H1 (cell line): ENCODE measurements at regions not wholly inside any gene's neighbourhood (a gene's known extent, or its start where the extent isn't known, plus 50 kb on each side); places are given as distances from the start of the nearest gene placed in this dataset.

Experiments
- CTCF ChIA-PET: fragments of 300-600 bp; sonication (Branson Sonifier 250); formaldehyde crosslinking; loops from one replicate; lab custom pipeline; 2021; ENCODE audit not compliant: partially characterized antibody; lab: Charles Lee
- POLR2A ChIA-PET: fragments of 300-600 bp; sonication (Branson Sonifier 250); formaldehyde crosslinking; loops from one replicate; lab custom pipeline; 2021; ENCODE audit warnings: inconsistent platforms; ENCODE audit not compliant: partially characterized antibody; lab: Charles Lee
- DNase-seq, 2 experiments: peaks; one replicate each; pipeline versions ENCODE4 v3.0.0 to v3.0.0-alpha.2; 2010 to 2022; ENCODE audit warnings: low spot score in 2 of 2, low read depth in 1 of 2, mixed read lengths in 1 of 2
- FAIRE-seq: peaks from 2 replicates; lab custom pipeline; 2011; peaks lifted over from hg19 to GRCh38; lab: Jason Lieb, UNC
- H2AFZ ChIP-seq: 2 replicates; pipeline ENCODE4 v1.8.1; 2012; ENCODE audit warnings: low read length, inconsistent platforms
- H2AK5ac ChIP-seq: 2 replicates; pipeline ENCODE4 v1.6.1; 2013; ENCODE audit warnings: low read depth, low read length
- H2BK120ac ChIP-seq: replicated peaks from 2 replicates; pipeline ENCODE3; 2013; ENCODE audit warnings: low read depth, low read length, inconsistent platforms
- H2BK12ac ChIP-seq: 2 replicates; pipeline ENCODE4 v1.6.1; 2013; ENCODE audit warnings: low read depth, low read length
- H2BK15ac ChIP-seq: 2 replicates; pipeline ENCODE4 v1.6.1; 2013; ENCODE audit warnings: low read length
- H2BK20ac ChIP-seq: 2 replicates; pipeline ENCODE4 v1.6.1; 2013; ENCODE audit warnings: low read length
- H2BK5ac ChIP-seq: 2 replicates; pipeline ENCODE4 v1.6.1; 2013; ENCODE audit warnings: low read depth, low read length
- H3K14ac ChIP-seq: 2 replicates; pipeline ENCODE4 v1.6.1; 2013; ENCODE audit warnings: inconsistent platforms; ENCODE audit not compliant: insufficient read length
- H3K18ac ChIP-seq: 2 replicates; pipeline ENCODE4 v1.6.1; 2013; ENCODE audit warnings: low read length; ENCODE audit errors: extremely low read depth
- H3K23ac ChIP-seq: 2 replicates; pipeline ENCODE4 v1.6.1; 2013; ENCODE audit warnings: inconsistent platforms; ENCODE audit not compliant: insufficient read length
- H3K23me2 ChIP-seq: 2 replicates; pipeline ENCODE4 v1.6.1; 2013; ENCODE audit warnings: low read depth, low read length
- H3K27ac ChIP-seq: 2 replicates; pipeline ENCODE4 v1.6.1; 2011; ENCODE audit warnings: low read depth, low read length, inconsistent platforms
- H3K27me3 ChIP-seq, 4 experiments: replicated peaks in 1 of 4; 1 replicate in 1 of 4; 2 replicates in 3 of 4; pipeline versions ENCODE4 v1.6.1 to v1.8.1; 2011 to 2013; ENCODE audit warnings: low read length in 3 of 4, mild to moderate bottlenecking in 3 of 4, inconsistent platforms in 2 of 4, mixed read lengths in 2 of 4, moderate library complexity in 1 of 4; ENCODE audit not compliant: control insufficient read depth in 3 of 4, insufficient read depth in 3 of 4; ENCODE audit errors: extremely low read depth in 1 of 4
- H3K36me3 ChIP-seq, 4 experiments: 2 replicates each; pipeline versions ENCODE4 v1.6.1 to v1.8.1; 2011 to 2013; ENCODE audit warnings: mild to moderate bottlenecking in 4 of 4, low read length in 3 of 4, moderate library complexity in 2 of 4, control low read depth in 1 of 4, inconsistent platforms in 1 of 4; ENCODE audit not compliant: insufficient read depth in 4 of 4, control insufficient read depth in 2 of 4
- H3K4ac ChIP-seq: replicated peaks from 2 replicates; pipeline ENCODE3; 2013; ENCODE audit warnings: low read length, low read depth, mixed read lengths, inconsistent platforms; ENCODE audit not compliant: insufficient read length
- H3K4me1 ChIP-seq, 4 experiments: replicated peaks in 1 of 4; 1 replicate in 1 of 4; 2 replicates in 3 of 4; pipeline versions ENCODE4 v1.6.1 to v1.8.1; 2011 to 2013; ENCODE audit warnings: low read length in 3 of 4, inconsistent platforms in 2 of 4, mixed read lengths in 1 of 4; ENCODE audit not compliant: insufficient read depth in 4 of 4, control insufficient read depth in 3 of 4
- H3K4me2 ChIP-seq, 2 experiments: 2 replicates each; pipeline versions ENCODE4 v1.6.1 to v1.8.1; 2011 to 2013; ENCODE audit warnings: low read depth in 2 of 2, low read length in 2 of 2, control low read depth in 1 of 2, inconsistent platforms in 1 of 2, mild to moderate bottlenecking in 1 of 2; ENCODE audit not compliant: insufficient read depth in 1 of 2
- H3K4me3 ChIP-seq, 4 experiments: fragments of 200-600, 300-600 bp in 1 of 4; sonication (generic), shearing (Covaris generic), sonication (Bioruptor Twin) in 1 of 4; 2 replicates each; pipeline versions ENCODE4 v1.5.1 to v1.8.1; 2011 to 2016; ENCODE audit warnings: low read length in 4 of 4, low read depth in 3 of 4, control low read depth in 2 of 4, inconsistent platforms in 2 of 4, mild to moderate bottlenecking in 2 of 4, mixed read lengths in 1 of 4, moderate library complexity in 1 of 4; ENCODE audit not compliant: insufficient read depth in 2 of 4; ENCODE audit errors: extremely low read depth in 1 of 4
- H3K56ac ChIP-seq: replicated peaks from 2 replicates; pipeline ENCODE3; 2013; ENCODE audit warnings: low read depth, mild to moderate bottlenecking, mixed read lengths, low read length, inconsistent platforms; ENCODE audit not compliant: insufficient read length
- H3K79me1 ChIP-seq: 2 replicates; pipeline ENCODE4 v1.6.1; 2013; ENCODE audit warnings: low read depth, low read length, control low read depth
- H3K79me2 ChIP-seq, 2 experiments: 2 replicates each; pipeline versions ENCODE4 v1.6.1 to v1.8.1; 2012 to 2013; ENCODE audit warnings: low read length in 2 of 2, mild to moderate bottlenecking in 2 of 2, inconsistent platforms in 1 of 2; ENCODE audit not compliant: insufficient read depth in 2 of 2, control insufficient read depth in 1 of 2
- H3K9ac ChIP-seq, 4 experiments: replicated peaks in 1 of 4; 1 replicate in 1 of 4; 2 replicates in 3 of 4; pipeline versions ENCODE4 v1.6.1 to v1.8.1; 2011 to 2013; ENCODE audit warnings: low read depth in 3 of 4, low read length in 3 of 4, control low read depth in 2 of 4, mild to moderate bottlenecking in 2 of 4, moderate library complexity in 2 of 4, inconsistent platforms in 1 of 4; ENCODE audit errors: extremely low read depth in 1 of 4
- H3K9me3 ChIP-seq, 2 experiments: 2 replicates each; pipeline versions ENCODE4 v1.6.1 to v1.8.1; 2012 to 2013; ENCODE audit warnings: mild to moderate bottlenecking in 2 of 2, moderate library complexity in 2 of 2, control low read depth in 1 of 2, inconsistent platforms in 1 of 2, low read depth in 1 of 2, low read length in 1 of 2, mixed read lengths in 1 of 2; ENCODE audit not compliant: insufficient read depth in 2 of 2
- H4K20me1 ChIP-seq, 2 experiments: replicated peaks in 1 of 2; 2 replicates each; pipeline versions ENCODE3 to v1.8.1; 2011 to 2013; ENCODE audit warnings: inconsistent platforms in 2 of 2, low read length in 2 of 2, mild to moderate bottlenecking in 1 of 2; ENCODE audit not compliant: insufficient read depth in 2 of 2, control insufficient read depth in 1 of 2
- H4K5ac ChIP-seq: 2 replicates; pipeline ENCODE4 v1.6.1; 2013; ENCODE audit warnings: low read length, low read depth, mixed read lengths, inconsistent platforms; ENCODE audit not compliant: insufficient read length
- H4K8ac ChIP-seq: 2 replicates; pipeline ENCODE4 v1.8.0; 2013; ENCODE audit warnings: mild to moderate bottlenecking, moderate library complexity, low read length, inconsistent platforms; ENCODE audit not compliant: insufficient read depth; ENCODE audit errors: extremely low read depth
- H4K91ac ChIP-seq: replicated peaks from 2 replicates; pipeline ENCODE3; 2013; ENCODE audit warnings: low read length, mixed read lengths, inconsistent platforms; ENCODE audit not compliant: insufficient read length
- EZH2 ChIP-seq: fragments of 200-600 bp; sonication (generic); IDR thresholded peaks from 2 replicates; pipeline ENCODE4 v1.7.1; 2012; ENCODE audit warnings: low read depth, mild to moderate bottlenecking, moderate library complexity, low read length, inconsistent platforms; ENCODE audit not compliant: severe bottlenecking
- KDM5A ChIP-seq: fragments of 200-600 bp; IDR thresholded peaks from 2 replicates; pipeline ENCODE4 v1.7.1; 2012; ENCODE audit warnings: mild to moderate bottlenecking, low read length, inconsistent platforms, mixed read lengths
- RBBP5 ChIP-seq: IDR thresholded peaks from 2 replicates; pipeline ENCODE4 v1.7.1; 2012; ENCODE audit warnings: low read depth, mild to moderate bottlenecking, inconsistent platforms, low read length, moderate library complexity, borderline replicate concordance
- SAP30 ChIP-seq: fragments of 300-600 bp; sonication (generic); IDR thresholded peaks from 2 replicates; pipeline ENCODE4 v1.7.1; 2012; ENCODE audit warnings: low read length, moderate library complexity, mild to moderate bottlenecking, inconsistent platforms; ENCODE audit not compliant: insufficient read depth, insufficient replicate concordance
- TAF7 ChIP-seq: optimal IDR thresholded peaks from 2 replicates; pipeline ENCODE3; 2011; ENCODE audit warnings: low read depth, mild to moderate bottlenecking, inconsistent platforms, low read length, moderate library complexity, borderline replicate concordance
- TBP ChIP-seq: IDR thresholded peaks from 2 replicates; pipeline ENCODE4 v1.6.1; 2011; ENCODE audit warnings: low read depth, low read length, improper control_type of control experiment
- WGBS, 2 experiments: shearing (Covaris generic) in 1 of 2; methylation state at CpG; one replicate each; pipeline versions ENCODE4 v1.1.6 to v1.1.7; 2013 to 2015; ENCODE audit warnings: low lambda C conversion rate in 2 of 2, mixed read lengths in 2 of 2, inconsistent platforms in 1 of 2, low coverage in 1 of 2, missing lambda C conversion rate in 1 of 2; ENCODE audit not compliant: insufficient replicate concordance in 2 of 2, insufficient coverage in 1 of 2, insufficient read length in 1 of 2; ENCODE audit errors: extremely low coverage in 1 of 2, missing lambda C conversion rate in 1 of 2; 5-methylcytosine and 5-hydroxymethylcytosine counted together
- TF ChIP-seq, protein P1 (sequence below): IDR thresholded peaks from 2 replicates; pipeline ENCODE4 v1.6.1; 2012; ENCODE audit warnings: low read length, inconsistent platforms

DNA sequence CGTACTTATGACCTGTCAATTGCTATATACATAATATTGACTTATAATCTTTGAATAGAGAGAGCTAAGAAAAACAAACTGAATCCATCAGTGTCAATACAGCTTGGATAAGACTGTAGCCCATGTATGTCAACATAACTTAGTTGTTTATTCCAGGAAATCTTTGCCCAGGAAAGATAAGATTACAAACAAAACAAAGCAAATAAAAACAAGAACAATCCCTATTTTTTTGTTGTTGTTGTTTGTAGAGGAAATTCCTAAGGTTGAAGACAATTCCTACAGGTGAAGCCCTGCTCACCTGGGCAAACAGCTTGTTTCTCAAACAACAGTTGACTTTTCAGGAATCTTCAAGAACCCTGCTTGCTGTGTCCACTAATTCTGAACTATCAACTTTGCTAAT lies 76.0 kb downstream of the HYCC1 start:
- Histone ChIP-seq H2BK120ac (no peak overlapping the region), H3K4me3 (no peak overlapping the region), H3K56ac (no peak overlapping the region), H3K14ac (peak overlapping the region; percentile 91), H2BK20ac (no peak overlapping the region), H2AFZ (no peak overlapping the region), H3K27me3 (no peaks in the 10 kb centered on the region), H3K9ac (no peak overlapping the region), H2BK15ac (no peak overlapping the region), H3K4me2 (no peak overlapping the region), H2AK5ac (no peak overlapping the region), H3K79me2 (no peaks in the 10 kb centered on the region), H4K8ac (no peak overlapping the region), H3K36me3 (peaks cover 0 to 3% (median 0%) of the 10 kb centered on the region in 4 experiments; a peak in 2 of 8 replicates), H3K23ac (peak overlapping the region; percentile 34), H3K4me1 (peaks cover 0 to 7% (median 3%) of the 10 kb centered on the region in 4 experiments; a peak in 3 of 7 replicates), H4K20me1 (no peaks in the 10 kb centered on the region), H3K27ac (no peak overlapping the region), H3K79me1 (no peaks in the 10 kb centered on the region), H4K91ac (no peak overlapping the region), H2BK12ac (no peak overlapping the region), H3K9me3 (no peaks in the 10 kb centered on the region), H3K18ac (no peak overlapping the region), H2BK5ac (no peak overlapping the region), H4K5ac (no peak overlapping the region), H3K4ac (no peak overlapping the region), H3K23me2 (no peaks in the 10 kb centered on the region)
- no peak for DNase-seq
- FAIRE-seq: peak; percentile 24
- ChIA-PET POLR2A (interaction anchor here (0.8 to 1.3 kb wide), 3 partner anchors 38 to 71 kb away, joined by 3 read pairs; no protein-coding TSS in a partner anchor), CTCF (interaction anchor here (0.7 to 1.0 kb wide), 3 partner anchors 65 to 117 kb away, joined by 3 read pairs; no protein-coding TSS in a partner anchor)
- WGBS, 2 experiments: 90% methylated on average over 1 of the region's 1 CpG; no CpG with 5 or more reads in 1 of the 2 experiments
- TF ChIP-seq TBP (no peak), RBBP5 (no peak), EZH2 (no peak), KDM5A (no peak), TAF7 (no peak), SAP30 (no peak)
- TF ChIP-seq, protein P1, sequence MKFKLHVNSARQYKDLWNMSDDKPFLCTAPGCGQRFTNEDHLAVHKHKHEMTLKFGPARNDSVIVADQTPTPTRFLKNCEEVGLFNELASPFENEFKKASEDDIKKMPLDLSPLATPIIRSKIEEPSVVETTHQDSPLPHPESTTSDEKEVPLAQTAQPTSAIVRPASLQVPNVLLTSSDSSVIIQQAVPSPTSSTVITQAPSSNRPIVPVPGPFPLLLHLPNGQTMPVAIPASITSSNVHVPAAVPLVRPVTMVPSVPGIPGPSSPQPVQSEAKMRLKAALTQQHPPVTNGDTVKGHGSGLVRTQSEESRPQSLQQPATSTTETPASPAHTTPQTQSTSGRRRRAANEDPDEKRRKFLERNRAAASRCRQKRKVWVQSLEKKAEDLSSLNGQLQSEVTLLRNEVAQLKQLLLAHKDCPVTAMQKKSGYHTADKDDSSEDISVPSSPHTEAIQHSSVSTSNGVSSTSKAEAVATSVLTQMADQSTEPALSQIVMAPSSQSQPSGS: no peak
